Ovary (tissue), 3 donors: ENCODE measurements at regions not wholly inside any gene's neighbourhood (a gene's known extent, or its start where the extent isn't known, plus 50 kb on each side); places are given as distances from the start of the nearest gene placed in this dataset.
"Not testable (repeated sequence)": the region's sequence is repeated elsewhere in the genome, so short reads cannot be mapped to it uniquely, and the experiment has no call there.

Experiments
- CTCF ChIP-seq, 3 donors: fragments of 450-650 bp in 2 of 3; fragments of 200-600 bp in 1 of 3; IDR thresholded peaks; one replicate each; pipeline versions ENCODE4 v1.5.1 to v1.8.0; 2016 to 2022; ENCODE audit warnings: antibody characterized with exemption in 3 of 3, mild to moderate bottlenecking in 1 of 3
- EP300 ChIP-seq: sonication (generic); formaldehyde crosslinking; IDR thresholded peaks from one replicate; pipeline ENCODE4 v1.6.1; 2017; ENCODE audit warnings: antibody characterized with exemption
- donor health status: DM: no; HTN: no; CAD: no.

- TF ChIP-seq CTCF (IDR thresholded peaks at IDR 0.05); EP300: not testable (repeated sequence)
These were observed 116.2 kb upstream of the F3 start for GRCh38 chr1:94657776-94658175.
